Skin of body (tissue), 1 donor: ENCODE measurements at regions not wholly inside any gene's neighbourhood (a gene's known extent, or its start where the extent isn't known, plus 50 kb on each side); places are given as distances from the start of the nearest gene placed in this dataset.
"Not testable (repeated sequence)": the region's sequence is repeated elsewhere in the genome, so short reads cannot be mapped to it uniquely, and the experiment has no call there.

ENCODE experiments used
- DNase-seq: peaks from one replicate; lab custom pipeline; 2025; lab: John Stamatoyannopoulos, UW

GRCh38 chr4:59689149-59689548, 1511.0 kb upstream of the ADGRL3 start:
- no peak for DNase-seq

- DNase-seq = no peak
Measured at GRCh38 chr4:59695355-59696053, 1504.6 kb upstream of the ADGRL3 start.

- no peak for DNase-seq
Measured at GRCh38 chr4:59698041-59698440, 1502.1 kb upstream of the ADGRL3 start.

GRCh38 chr4:59700651-59701050, 1499.5 kb upstream of the ADGRL3 start:
- DNase-seq = no peak

- DNase-seq = no peak
Measured at GRCh38 chr4:59704616-59705015, 1495.5 kb upstream of the ADGRL3 start.

- no peak for DNase-seq
Measured at GRCh38 chr4:59712470-59712869, 1487.7 kb upstream of the ADGRL3 start.

- not testable (repeated sequence) for DNase-seq
Measured at GRCh38 chr4:59724286-59724685, 1475.8 kb upstream of the ADGRL3 start.

- DNase-seq = no peak
Measured at GRCh38 chr4:59727745-59728144, 1472.4 kb upstream of the ADGRL3 start.

GRCh38 chr4:59728496-59728895, 1471.6 kb upstream of the ADGRL3 start:
- DNase-seq = no peak

- DNase-seq = no peak
Measured at GRCh38 chr4:59729321-59729720, 1470.8 kb upstream of the ADGRL3 start.

- DNase-seq = no peak
Measured at GRCh38 chr4:59748433-59748832, 1451.7 kb upstream of the ADGRL3 start.

- no peak for DNase-seq
Measured at GRCh38 chr4:59759082-59759825, 1440.9 kb upstream of the ADGRL3 start.

GRCh38 chr4:59762344-59762743, 1437.8 kb upstream of the ADGRL3 start:
- no peak for DNase-seq

- no peak for DNase-seq
Measured at GRCh38 chr4:59770601-59771264, 1429.4 kb upstream of the ADGRL3 start.

- no peak for DNase-seq
Measured at GRCh38 chr4:59772641-59773139, 1427.4 kb upstream of the ADGRL3 start.

GRCh38 chr4:59780271-59780670, 1419.9 kb upstream of the ADGRL3 start:
- not testable (repeated sequence) for DNase-seq

GRCh38 chr4:59805176-59805575, 1395.0 kb upstream of the ADGRL3 start:
- no peak for DNase-seq

- no peak for DNase-seq
Measured at GRCh38 chr4:59814402-59815010, 1385.6 kb upstream of the ADGRL3 start.

- no peak for DNase-seq
Measured at GRCh38 chr4:59818656-59819055, 1381.5 kb upstream of the ADGRL3 start.

GRCh38 chr4:59823311-59823710, 1376.8 kb upstream of the ADGRL3 start:
- no peak for DNase-seq

GRCh38 chr4:59825104-59825503, 1375.0 kb upstream of the ADGRL3 start:
- no peak for DNase-seq

- DNase-seq = no peak
Measured at GRCh38 chr4:59831746-59832145, 1368.4 kb upstream of the ADGRL3 start.
